Left ventricle myocardium inferior (tissue), 1 donor: ENCODE measurements at regions not wholly inside any gene's neighbourhood (a gene's known extent, or its start where the extent isn't known, plus 50 kb on each side); places are given as distances from the start of the nearest gene placed in this dataset.

Source experiments
- DNase-seq: peaks from one replicate; pipeline ENCODE4 v3.0.0-alpha.2; 2020
- H3K27ac ChIP-seq: fragments of 200-600 bp; replicated peaks from 2 replicates; pipeline ENCODE4 v1.8.0; 2021
- H3K27me3 ChIP-seq: fragments of 200-600 bp; 2 replicates; pipeline ENCODE4 v1.8.0; 2021; ENCODE audit warnings: low read depth
- H3K36me3 ChIP-seq: fragments of 200-600 bp; 2 replicates; pipeline ENCODE4 v1.8.0; 2021
- H3K4me1 ChIP-seq: fragments of 200-600 bp; 2 replicates; pipeline ENCODE4 v1.8.0; 2021
- H3K4me3 ChIP-seq: fragments of 200-600 bp; 2 replicates; pipeline ENCODE4 v1.8.0; 2021; ENCODE audit warnings: mild to moderate bottlenecking, moderate library complexity
- H3K9me3 ChIP-seq: fragments of 200-600 bp; replicated peaks from 2 replicates; pipeline ENCODE4 v1.8.0; 2021
- CTCF ChIP-seq: fragments of 200-600 bp; IDR thresholded peaks from 2 replicates; pipeline ENCODE4 v1.8.0; 2021; ENCODE audit warnings: antibody characterized with exemption, mild to moderate bottlenecking, borderline replicate concordance
- intact Hi-C: fragments of 100-400 bp; cut with micrococcal nuclease; formaldehyde crosslinking; loops from one replicate; pipeline ENCODE4 v1.11.0; 2022
- donor health status: DM: no; HTN: yes; CAD: no; lungs with severe emphysema.

DNA sequence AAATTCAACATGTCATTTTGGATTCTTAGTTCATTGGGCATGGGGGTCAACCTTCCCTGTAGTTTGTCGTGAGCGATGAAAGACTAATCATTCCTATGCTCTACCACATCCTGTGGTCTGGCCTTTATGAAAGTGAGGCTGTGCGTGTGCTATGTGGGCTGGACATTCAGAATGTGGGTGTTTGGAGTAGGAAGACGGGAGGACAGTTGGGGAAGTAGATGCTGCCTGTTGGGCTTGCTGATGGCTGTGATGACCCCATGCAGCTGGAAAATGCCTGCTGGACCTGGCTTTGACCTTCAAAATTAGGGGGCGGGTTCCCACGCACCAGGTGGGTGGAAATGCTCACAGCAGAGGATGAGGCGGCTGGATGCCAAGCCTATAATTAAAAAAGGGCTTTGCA, 90.9 kb upstream of the MKI67 start:
- TF ChIP-seq CTCF: no peak
- no peaks in the 10 kb centered on the region for H3K4me1 ChIP-seq
- no peaks in the 10 kb centered on the region for H3K36me3 ChIP-seq
- no peak for DNase-seq
- intact Hi-C loops: no loop called here
- H3K27ac ChIP-seq: no peak overlapping the region
- no peaks in the 10 kb centered on the region for H3K9me3 ChIP-seq
- no peak overlapping the region for H3K4me3 ChIP-seq
- H3K27me3 ChIP-seq: peaks cover 19% of the 10 kb centered on the region

GRCh38 chr10:128218161-128218560, 91.9 kb upstream of the MKI67 start:
- H3K4me3 ChIP-seq: no peak overlapping the region

DNA sequence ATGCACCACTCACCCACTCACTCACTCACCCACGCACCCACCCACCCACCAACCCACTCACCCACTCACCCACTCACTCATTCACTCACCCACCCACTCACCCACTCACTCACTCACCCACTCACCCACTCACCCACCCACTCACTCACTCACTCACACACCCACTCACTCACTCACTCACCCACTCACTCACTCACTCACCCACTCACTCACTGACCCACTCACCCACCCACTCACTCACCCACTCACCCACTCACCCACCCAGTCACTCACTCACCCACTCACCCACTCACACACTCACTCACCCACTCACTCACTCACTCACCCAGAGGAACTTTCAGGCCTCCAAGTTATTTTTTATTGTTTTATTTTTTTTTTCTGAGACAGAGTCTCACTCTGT, 93.1 kb upstream of the MKI67 start:
- Histone ChIP-seq H3K9me3 (no peaks in the 10 kb centered on the region), H3K4me1 (no peaks in the 10 kb centered on the region), H3K27ac (no peak overlapping the region), H3K4me3 (no peak overlapping the region), H3K36me3 (no peaks in the 10 kb centered on the region), H3K27me3 (peaks cover 34% of the 10 kb centered on the region)
- no peak for TF ChIP-seq CTCF
- no peak for DNase-seq
- intact Hi-C loops: no loop called here

More at GRCh38 chr10:128218161-128218560, 91.9 kb upstream of the MKI67 start:
- H3K36me3 ChIP-seq: no peaks in the 10 kb centered on the region
- DNase-seq: no peak
- no peaks in the 10 kb centered on the region for H3K9me3 ChIP-seq
- H3K27ac ChIP-seq: no peak overlapping the region
- no peak for TF ChIP-seq CTCF
- H3K27me3 ChIP-seq: peaks cover 28% of the 10 kb centered on the region
- intact Hi-C loops: no loop called here
- no peaks in the 10 kb centered on the region for H3K4me1 ChIP-seq

DNA sequence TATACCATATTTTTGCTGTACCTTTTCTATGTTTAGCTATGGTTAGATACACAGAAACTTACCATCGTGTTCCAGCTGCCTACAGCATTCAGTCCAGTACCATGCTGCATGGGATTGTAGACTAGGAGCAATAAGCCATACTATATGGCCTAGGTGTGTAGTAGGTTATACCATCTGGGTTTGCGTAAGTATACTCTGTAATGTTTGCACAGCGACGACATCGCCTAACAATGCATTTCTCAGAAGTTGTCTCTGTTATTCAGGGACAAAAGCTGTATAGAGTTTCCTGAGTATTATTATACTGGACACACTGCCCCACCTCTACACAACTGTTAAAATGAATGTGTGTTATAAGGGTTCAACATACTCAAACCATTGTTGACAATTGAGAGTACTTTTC, 93.8 kb upstream of the MKI67 start:
- Histone ChIP-seq H3K4me1 (no peaks in the 10 kb centered on the region), H3K9me3 (peaks cover under 1% of the 10 kb centered on the region), H3K27me3 (peaks cover 34% of the 10 kb centered on the region), H3K27ac (no peak overlapping the region), H3K4me3 (no peak overlapping the region), H3K36me3 (no peaks in the 10 kb centered on the region)
- intact Hi-C loops: no loop called here
- no peak for TF ChIP-seq CTCF
- no peak for DNase-seq

DNA sequence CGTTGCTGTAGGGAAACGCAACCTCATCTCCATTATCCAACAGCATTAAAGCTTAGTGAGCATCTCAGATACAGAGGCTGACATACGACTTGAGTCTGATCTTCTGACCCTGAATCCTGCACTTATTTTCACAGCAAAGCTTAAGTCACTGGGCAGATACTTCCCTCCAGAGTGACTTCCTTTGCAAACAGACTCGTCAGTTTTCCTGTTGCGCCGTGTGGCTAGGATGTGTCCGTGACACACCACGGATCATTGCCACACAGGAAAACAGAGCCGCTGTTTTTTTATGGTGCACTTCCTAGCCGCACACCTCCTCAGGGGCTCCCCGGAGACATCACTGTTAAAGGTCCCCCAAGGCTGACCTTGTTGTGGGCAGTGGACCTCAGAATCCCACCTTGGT, 94.9 kb upstream of the MKI67 start:
- Histone ChIP-seq H3K4me3 (no peak overlapping the region), H3K27me3 (peaks cover 43% of the 10 kb centered on the region), H3K9me3 (peaks cover 5% of the 10 kb centered on the region), H3K27ac (no peak overlapping the region), H3K36me3 (no peaks in the 10 kb centered on the region), H3K4me1 (no peaks in the 10 kb centered on the region)
- no peak for DNase-seq
- no peak for TF ChIP-seq CTCF
- intact Hi-C loops: no loop called here

DNA sequence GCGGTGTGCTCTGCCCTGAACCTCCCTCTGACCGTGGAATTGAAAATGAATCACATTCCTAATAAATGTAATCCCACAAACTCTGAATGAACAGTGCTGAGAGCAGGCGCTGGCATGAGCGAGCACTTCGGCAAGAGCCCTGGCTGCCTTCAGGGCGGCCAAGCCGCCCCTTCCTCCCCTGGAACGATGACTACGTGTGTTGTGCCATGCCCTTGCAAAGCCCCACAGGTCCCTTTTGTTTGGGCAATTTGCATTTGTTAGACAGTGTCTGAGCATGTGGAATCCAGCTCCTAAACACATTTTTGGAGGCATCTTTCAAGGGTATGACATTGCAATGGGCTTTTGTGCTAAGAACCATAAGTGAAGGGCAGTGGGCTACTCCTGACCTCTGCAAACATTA, 95.6 kb upstream of the MKI67 start:
- TF ChIP-seq CTCF: no peak
- H3K27ac ChIP-seq: no peak overlapping the region
- intact Hi-C loops: no loop called here
- H3K36me3 ChIP-seq: no peaks in the 10 kb centered on the region
- peaks cover 5% of the 10 kb centered on the region for H3K9me3 ChIP-seq
- no peak for DNase-seq
- H3K27me3 ChIP-seq: peaks cover 39% of the 10 kb centered on the region
- no peak overlapping the region for H3K4me3 ChIP-seq
- no peaks in the 10 kb centered on the region for H3K4me1 ChIP-seq
